ENCODE measurements at regions not wholly inside any gene's neighbourhood (a gene's known extent, or its start where the extent isn't known, plus 50 kb on each side); places are given as distances from the start of the nearest gene placed in this dataset.
"Not testable (repeated sequence)": the region's sequence is repeated elsewhere in the genome, so short reads cannot be mapped to it uniquely, and the experiment has no call there.

- no peaks in the 10 kb centered on the region for H3K9me3 ChIP-seq
- H3K27me3 ChIP-seq: no peaks in the 10 kb centered on the region
- no peaks in the 10 kb centered on the region for H3K36me3 ChIP-seq
- no peaks in the 10 kb centered on the region for H3K4me1 ChIP-seq
- TF ChIP-seq POLR2A (IDR thresholded peaks at IDR 0.05): no peak
- TF ChIP-seq CTCF (IDR thresholded peaks at IDR 0.05): no peak
- no peak overlapping the region for H3K4me3 ChIP-seq
- DNase-seq: no peak
- no peak overlapping the region for H3K27ac ChIP-seq
Observed at GRCh38 chr16:9160551-9160911, 69.1 kb downstream of the HAPSTR1 start.

- H3K27ac ChIP-seq: no peak overlapping the region
- H3K27me3 ChIP-seq: no peaks in the 10 kb centered on the region
- H3K9me3 ChIP-seq: no peaks in the 10 kb centered on the region
Observed at GRCh38 chr16:9165681-9166080, 74.2 kb downstream of the HAPSTR1 start.

GRCh38 chr16:9166326-9166993 lies 75.0 kb downstream of the HAPSTR1 start:
- H3K27ac ChIP-seq, H3K4me3 ChIP-seq, H3K4me1 ChIP-seq, H3K9me3 ChIP-seq, H3K27me3 ChIP-seq, DNase-seq, H3K36me3 ChIP-seq: not testable (repeated sequence)

More at GRCh38 chr16:9165681-9166080, 74.2 kb downstream of the HAPSTR1 start:
- DNase-seq: no peak
- Histone ChIP-seq H3K4me3 (no peak overlapping the region), H3K4me1 (no peaks in the 10 kb centered on the region), H3K36me3 (no peaks in the 10 kb centered on the region)
- TF ChIP-seq POLR2A (IDR thresholded peaks at IDR 0.05): no peak
- TF ChIP-seq CTCF (IDR thresholded peaks at IDR 0.05): no peak

- Histone ChIP-seq H3K27me3 (no peaks in the 10 kb centered on the region), H3K27ac (no peak overlapping the region), H3K4me1 (no peaks in the 10 kb centered on the region), H3K9me3 (no peaks in the 10 kb centered on the region), H3K36me3 (no peaks in the 10 kb centered on the region), H3K4me3 (no peak overlapping the region)
- no peak for DNase-seq
- no peak for TF ChIP-seq POLR2A (IDR thresholded peaks at IDR 0.05)
- no peak for TF ChIP-seq CTCF (IDR thresholded peaks at IDR 0.05)
Observed at GRCh38 chr16:9169094-9169493, 77.7 kb downstream of the HAPSTR1 start.

GRCh38 chr16:9170470-9170869 lies 79.0 kb downstream of the HAPSTR1 start:
- Histone ChIP-seq H3K4me1 (no peaks in the 10 kb centered on the region), H3K27me3 (no peaks in the 10 kb centered on the region), H3K9me3 (no peaks in the 10 kb centered on the region), H3K27ac (no peak overlapping the region), H3K4me3 (no peak overlapping the region), H3K36me3 (no peaks in the 10 kb centered on the region)
- DNase-seq: no peak
- no peak for TF ChIP-seq CTCF (IDR thresholded peaks at IDR 0.05)
- TF ChIP-seq POLR2A (IDR thresholded peaks at IDR 0.05): no peak

GRCh38 chr16:9176547-9177418 lies 85.3 kb downstream of the HAPSTR1 start:
- no peak overlapping the region for H3K4me3 ChIP-seq
- H3K36me3 ChIP-seq: no peaks in the 10 kb centered on the region
- no peak overlapping the region for H3K27ac ChIP-seq
- TF ChIP-seq POLR2A (IDR thresholded peaks at IDR 0.05): no peak
- no peak for TF ChIP-seq CTCF (IDR thresholded peaks at IDR 0.05)
- no peaks in the 10 kb centered on the region for H3K9me3 ChIP-seq
- H3K27me3 ChIP-seq: no peaks in the 10 kb centered on the region
- no peaks in the 10 kb centered on the region for H3K4me1 ChIP-seq
- DNase-seq: no peak
